ENCODE measurements at regions not wholly inside any gene's neighbourhood (a gene's known extent, or its start where the extent isn't known, plus 50 kb on each side); places are given as distances from the start of the nearest gene placed in this dataset.
A peak's percentile ranks its signal among the peaks of the same experiment; 100 is the strongest.
"Not testable (repeated sequence)": the region's sequence is repeated elsewhere in the genome, so short reads cannot be mapped to it uniquely, and the experiment has no call there.

DNA sequence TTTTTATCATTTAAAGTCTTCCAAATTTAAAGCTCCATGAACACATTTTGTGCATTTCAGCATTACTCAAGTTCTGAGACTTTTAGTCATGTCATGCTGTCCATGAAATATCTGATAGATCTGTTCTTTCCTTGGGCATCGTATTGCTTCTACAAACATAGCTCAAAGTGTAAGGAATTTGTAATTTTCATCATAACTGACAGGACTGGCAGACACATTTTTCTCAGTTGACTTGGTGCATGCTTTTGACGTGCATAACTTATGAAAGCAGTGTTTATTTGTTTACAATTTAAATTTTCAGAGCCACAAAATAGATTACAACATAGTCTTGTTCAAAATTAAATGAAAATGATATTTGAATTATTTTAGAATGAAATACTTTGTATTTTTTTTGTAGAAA is 812.1 kb upstream of the NOVA1 start:
- no peak for DNase-seq

DNA sequence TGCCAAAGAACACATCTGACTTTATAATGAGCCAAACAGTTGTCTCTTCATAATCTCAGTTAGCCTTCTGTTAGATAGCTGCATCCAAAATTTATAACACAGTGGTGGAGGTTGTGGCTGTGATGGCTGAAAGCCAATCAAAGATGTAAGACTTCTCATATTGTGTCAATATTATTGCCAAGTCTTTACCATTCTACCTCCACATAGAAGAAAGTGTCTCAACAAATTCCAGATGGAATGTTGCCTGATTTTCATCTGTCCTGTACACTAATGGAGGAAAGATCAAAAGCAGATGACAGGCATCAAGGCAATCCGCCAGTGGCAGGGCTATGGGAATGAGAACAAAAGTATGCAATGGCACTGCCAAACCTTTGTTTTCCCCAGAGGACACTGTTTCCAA is 813.1 kb upstream of the NOVA1 start:
- DNase-seq, result no peak

DNA sequence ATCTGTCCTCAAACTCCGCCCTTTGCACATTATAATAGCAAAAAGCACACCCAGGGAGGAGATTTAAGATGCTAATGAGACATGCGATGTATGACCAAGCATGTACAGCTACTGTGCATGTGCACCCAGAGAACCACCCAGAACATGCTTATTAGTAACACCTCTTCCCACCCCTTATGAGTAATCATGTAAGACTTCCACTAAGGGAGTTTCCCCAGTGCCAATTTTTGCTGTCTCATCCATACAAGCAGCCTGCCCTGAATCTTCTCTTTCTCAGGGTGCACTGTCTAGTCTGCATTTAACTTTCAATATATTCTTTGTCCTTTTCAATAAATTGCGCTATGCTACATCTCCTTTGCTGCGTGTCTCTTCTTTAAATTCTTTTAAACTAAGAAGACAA is 830.0 kb upstream of the NOVA1 start:
- no peak for DNase-seq

DNA sequence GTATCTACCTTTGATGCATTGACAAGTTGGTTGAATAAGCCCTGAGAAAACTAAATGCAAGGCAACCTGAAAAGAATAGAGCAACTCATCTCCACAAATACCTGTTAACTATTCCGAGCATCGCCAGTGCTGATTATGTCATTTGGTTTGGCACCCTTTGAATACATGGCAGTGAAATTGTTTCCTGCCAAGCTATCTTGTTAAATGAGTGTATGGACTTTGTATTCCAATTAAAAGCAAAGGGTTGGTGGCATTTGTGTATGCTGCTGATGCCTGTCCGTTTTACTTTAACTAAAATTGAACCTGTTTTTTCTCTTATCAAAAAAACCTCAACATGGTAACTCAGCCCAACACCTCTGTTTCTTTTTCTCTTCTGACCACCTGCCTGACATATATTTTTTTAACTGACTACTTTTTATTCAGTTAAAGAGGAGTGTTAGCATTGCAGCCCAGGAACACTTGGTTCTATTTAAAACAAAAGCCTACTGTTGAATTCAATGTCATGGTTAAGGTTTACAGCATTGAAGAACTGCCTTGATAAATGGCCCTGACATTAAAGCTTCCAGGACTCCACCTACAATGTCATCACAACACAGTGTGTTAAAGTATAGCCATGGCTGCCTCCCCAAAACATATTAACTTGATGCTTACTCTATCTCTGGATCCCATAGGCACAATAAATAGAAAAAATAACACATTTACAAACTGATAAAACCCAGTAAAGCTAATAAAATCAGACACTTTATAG is 838.3 kb upstream of the NOVA1 start:
- peak; percentile 10 for DNase-seq

DNA sequence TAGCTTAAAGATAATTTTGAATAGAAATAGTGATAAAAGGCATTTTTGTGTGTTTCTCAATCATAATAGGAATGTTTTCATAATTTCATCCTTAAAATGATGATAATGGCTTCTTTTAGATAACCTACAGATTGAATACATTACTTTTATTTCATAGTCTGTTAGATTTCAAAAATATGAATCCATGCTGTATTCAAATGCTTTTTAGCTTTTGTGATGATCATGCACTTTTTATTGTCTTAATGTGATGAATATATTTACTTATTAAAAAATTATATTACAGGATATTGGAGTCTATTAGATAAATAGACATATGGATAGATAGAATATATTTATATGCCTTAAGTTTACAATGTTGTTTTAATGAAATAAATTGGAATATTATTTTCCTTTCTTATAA is 886.8 kb upstream of the NOVA1 start:
- no peak for DNase-seq

DNA sequence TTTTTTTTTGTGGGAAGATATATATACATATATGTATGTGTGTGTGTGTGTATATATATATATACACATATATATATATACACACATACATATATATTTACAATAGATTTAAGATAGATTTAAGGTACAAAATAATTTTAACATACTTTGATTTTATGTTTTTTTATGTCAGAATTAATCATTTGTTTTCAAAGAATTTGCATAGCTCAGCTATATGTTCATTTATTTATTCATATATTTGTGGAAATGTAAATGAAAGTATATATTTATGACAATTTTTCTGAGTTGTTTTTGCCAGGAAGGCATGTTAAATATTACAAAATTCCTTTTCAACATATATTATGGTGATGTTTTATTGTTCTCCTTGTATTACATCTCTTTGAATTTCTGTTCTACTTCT is 887.4 kb upstream of the NOVA1 start:
- DNase-seq, result no peak

DNA sequence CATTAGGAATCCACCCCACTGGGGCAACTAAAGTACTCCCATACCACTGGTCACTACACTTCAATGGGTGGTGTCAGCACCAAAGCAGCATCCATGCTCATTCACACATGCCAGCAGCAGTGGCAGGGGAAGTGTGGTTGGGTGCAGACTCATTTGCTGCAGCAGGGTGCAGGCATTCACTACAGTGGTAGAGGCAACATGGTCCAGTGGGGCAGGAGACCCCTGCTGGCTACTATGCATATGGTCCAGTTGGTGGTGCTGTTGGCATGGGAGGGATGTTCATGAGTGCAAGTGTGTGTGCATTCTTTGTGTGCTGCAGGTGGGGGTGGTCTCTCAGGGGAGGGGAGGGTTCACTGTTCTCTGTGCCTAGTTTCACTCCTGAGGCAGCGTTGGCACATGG is 908.4 kb upstream of the NOVA1 start:
- no peak for DNase-seq

DNA sequence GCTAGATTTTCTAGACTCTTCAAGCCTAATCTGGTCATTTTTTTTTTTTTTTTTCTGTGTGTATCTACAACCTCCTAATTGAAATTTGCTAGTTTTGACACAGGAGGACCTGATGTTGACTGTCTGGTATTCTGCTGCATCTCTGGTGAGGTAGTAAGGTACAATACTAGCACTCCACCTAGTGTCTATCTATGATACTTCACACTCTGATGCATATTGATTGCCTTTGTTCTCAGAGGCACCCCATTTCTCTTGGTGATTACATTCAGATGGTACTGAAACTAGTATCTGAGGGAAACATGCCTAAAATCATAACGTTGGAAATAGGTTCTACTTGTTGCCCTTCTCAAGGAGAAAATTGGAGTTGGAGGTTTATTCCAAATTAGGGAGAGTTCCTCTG is 930.5 kb upstream of the NOVA1 start:
- DNase-seq, result peak; percentile 41

DNA sequence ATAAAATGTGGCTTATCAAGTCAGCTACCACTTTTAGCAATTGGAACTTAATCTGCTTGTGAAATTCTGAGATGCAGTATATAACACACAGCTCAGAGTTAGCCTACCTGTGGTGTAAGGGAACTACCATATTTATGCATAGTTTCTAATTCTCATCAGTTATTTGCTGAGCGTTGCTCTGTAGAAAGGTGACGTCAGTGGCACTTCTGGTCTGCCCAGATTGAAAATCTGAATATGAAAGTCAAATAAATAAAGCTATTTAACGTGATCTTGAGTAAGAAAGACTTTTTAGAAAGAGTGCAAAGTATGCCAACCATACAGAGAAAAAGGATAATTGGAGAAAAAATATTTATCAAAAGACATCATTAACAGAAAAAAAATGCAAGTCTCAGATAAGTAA is 938.9 kb upstream of the NOVA1 start:
- no peak for DNase-seq

DNA sequence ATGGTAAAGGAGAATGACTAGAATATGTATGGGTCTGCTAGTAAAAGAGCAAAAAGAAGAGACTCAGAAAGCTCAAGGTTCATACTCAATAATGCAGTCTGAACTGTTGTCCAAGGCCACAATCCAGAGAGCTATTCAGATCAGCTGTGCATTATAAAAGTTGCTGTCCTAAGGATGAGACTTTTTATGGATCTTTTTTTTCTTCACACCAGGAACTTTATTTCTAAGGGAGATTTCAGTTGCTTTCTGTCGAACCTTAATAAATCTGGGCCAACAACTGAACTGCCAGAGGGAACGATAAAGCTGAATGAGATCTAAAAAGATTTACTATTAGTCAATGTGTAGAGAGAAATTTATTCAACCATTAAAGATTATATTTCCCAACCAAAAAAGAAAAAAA is 948.3 kb upstream of the NOVA1 start:
- DNase-seq, result no peak

DNA sequence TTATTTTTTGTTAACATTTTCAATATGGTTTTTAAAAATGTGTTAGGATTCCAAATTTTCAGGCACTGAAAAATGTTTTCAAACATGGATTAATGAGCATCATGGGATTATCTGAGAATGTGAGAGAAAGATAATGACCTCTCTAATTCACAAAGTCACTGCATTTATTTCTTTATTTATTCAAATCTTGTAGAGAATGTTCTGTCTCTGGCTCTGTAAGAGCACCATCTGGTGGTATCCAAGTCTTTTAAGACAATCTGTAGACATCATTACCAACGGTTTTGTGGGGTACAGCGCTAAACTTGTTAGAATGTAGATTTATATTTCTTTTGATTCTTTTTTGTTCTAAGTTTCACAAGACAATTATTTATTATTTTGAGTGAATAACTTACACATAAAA is 956.0 kb upstream of the NOVA1 start:
- no peak for DNase-seq

DNA sequence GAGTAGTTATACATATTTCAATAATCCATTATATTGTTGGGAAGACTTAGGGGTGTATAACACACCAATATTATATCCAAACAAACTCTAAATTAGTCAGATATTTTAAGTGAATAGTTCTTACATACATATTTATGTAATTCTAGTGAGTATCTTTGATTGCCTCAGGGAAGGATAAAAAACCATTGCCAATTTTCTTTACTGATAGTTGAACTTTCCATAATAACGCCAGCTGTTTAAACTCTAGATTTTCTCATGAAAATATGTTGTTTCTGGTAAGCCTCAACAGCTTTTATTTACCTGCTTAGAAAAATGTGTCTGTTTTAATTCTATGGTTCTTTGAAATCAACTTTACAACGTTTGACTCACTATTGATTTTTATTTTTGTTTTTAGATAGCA is 959.6 kb upstream of the NOVA1 start:
- DNase-seq, result no peak

DNA sequence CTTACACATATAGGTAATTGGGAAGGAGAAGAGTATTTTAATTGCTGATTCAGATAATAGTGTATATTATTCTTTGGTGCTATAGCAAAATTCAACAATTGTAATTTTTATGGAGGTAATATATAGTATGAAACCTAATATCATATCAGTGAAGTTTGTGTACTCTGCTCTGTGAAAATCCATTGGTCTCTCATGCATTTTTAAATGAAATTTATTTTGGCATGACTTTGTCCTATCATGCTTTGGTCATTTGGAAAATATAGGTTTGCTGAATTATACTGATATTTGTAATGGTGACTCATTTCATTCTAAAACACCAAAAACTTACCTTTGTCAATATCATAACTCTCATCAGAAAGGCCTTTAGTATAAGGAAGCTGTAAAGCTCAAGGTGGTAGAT is 962.0 kb upstream of the NOVA1 start:
- no peak for DNase-seq

DNA sequence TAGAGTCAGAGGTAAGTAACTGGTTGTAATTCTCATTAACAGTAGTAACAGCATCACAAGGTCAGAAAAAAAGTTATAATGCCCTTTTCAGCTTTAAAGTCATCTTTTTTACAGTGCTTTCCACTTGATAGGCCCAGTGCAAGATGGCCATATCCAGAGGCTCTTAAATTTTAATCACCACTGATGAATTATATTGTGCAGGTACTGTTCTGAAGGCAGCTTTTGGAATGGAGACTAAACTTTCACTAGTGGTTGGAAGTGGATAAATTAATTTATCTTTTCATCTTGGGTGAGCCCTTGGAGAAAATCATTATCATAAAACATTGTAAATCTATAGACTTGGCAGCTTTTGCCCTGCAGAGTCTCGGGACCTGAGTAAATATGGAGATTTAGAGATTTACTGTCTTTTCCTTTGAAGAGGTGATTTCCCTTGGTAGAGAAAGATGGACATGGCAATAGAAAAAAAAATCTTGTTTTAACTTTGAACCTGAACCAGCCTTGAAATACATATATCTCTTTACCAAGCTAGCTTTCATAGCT is 969.1 kb upstream of the NOVA1 start:
- no peak for DNase-seq

DNA sequence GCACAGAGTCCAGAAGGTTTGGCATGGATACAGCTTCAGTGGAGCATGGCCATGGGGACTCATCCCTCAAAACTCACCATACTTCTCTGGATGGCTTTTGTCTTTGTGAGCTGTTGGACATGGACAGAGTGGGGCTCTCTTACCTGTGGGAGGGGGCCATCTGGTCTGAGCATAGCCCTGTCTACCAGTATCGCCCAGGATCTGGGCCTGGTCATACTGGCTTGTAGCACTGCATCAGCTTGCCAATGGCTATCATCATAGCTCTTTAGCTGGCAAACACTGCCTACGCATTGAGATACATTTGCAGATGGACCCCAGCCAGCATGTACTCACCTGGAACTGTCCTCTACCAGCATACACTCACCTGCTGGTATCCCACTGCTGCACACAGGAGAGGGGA is 975.2 kb upstream of the NOVA1 start:
- no peak for DNase-seq

DNA sequence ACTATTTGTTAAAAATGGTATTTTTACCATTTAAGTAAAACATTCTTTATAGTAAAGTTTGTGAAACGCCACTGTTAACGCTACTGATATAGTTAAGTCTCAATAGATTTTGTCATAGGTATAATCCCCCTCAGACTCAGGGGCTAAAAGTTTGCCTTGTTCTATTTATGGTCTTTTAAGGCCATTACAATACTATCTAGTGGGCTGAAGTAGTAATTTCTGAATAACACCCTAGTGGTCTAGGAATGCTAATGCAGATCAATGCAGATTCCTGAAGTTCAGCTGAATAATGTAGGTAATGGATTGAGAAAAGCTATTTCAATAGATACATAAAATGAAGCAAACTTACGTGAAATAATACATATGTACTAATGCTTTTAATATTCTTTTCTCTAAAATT is 989.3 kb upstream of the NOVA1 start:
- DNase-seq, result no peak

DNA sequence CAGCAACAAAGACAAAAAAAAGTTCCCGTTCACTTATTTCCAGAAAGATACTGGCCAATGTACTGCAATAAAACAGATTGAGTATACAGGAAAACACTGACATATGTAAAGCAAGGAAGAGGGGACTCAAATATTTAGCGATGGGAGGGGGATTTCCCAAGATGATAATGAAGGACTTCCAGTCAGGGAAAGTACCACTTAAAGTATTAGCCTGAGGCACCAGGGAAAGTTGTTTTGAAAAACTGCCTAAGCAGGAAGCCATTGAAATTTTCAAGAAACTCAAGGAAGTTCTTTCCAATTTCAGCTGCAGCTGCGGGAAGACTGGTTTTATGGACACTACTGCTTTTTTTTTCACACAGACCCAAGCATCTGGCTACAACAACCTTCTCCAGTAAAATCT is 1007.4 kb upstream of the NOVA1 start:
- DNase-seq, result no peak

DNA sequence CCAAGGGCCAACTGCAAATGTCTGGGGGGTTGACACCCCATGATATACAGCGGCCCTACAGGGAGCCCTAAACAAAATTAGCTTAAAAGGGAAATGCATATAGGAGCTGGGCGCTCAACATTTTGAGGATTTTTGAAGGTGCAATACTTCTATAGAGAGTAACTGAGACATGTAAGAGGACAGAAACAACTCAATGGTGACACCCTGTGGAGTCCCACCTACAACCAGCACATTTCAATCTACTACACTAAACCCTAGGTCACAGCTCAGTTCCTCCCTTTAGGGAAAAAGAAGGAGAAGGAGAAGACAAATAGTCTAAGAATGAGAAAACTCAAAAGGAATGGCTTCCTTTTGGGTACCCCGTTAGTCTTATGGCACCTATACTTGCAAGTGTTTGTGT is 1010.5 kb upstream of the NOVA1 start:
- DNase-seq, result no peak

DNA sequence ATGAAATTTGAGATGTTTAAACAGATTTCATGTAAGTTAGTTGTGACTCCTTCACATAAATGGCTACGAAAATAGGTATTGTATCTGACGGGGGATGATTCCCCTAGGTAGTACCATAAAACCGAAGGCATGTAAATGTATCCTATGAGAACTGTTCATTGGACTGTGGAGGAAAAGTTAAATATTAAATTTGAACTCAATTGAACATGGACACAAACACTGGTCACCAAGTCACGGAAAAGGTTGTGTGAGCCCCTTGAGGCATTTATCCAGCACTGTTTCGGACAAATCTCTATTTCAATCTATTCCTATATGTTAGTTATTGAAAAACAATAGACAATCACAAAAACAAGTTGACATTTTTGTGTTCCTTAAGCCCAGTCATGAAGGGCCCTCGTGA is 1014.3 kb upstream of the NOVA1 start:
- DNase-seq, result no peak

DNA sequence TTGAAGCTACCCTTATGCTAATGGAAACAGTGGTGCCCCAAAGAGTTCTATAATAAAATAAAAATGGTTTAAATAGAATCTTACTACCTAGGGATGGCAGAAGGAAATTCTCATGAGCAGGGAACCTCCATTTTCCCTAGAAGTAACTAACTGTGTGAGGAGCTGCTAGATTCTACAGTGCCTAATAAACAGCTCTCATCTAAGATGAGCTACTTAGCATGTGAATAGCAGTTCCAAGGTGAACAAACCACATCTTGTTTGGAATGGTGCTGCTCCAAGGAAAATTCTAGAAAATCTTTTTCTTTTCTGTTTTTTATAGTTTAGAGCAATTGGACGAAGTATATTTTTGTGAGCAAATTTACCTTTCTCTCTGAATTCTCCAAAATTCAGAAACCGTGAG is 1015.3 kb upstream of the NOVA1 start:
- DNase-seq, result no peak

DNA sequence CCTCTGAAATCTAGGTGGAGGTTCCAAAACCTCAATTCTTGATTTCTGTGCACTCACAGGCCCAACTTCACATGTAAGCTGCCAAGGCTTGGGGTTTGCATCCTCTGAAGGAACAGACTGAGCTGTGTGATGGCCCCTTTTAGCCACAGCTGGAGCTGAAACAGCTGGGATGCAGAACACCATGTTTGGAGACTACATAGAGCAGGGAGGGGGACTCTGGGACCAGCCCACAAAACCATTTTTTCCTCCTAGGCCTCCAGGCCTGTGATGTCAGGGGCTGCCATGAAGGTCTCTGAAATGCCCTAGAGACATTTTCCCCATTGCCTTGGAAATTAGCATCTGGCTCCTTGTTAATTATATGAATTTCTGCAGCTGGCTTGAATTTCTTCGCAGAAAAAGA is 1025.9 kb upstream of the NOVA1 start:
- DNase-seq, result no peak

DNA sequence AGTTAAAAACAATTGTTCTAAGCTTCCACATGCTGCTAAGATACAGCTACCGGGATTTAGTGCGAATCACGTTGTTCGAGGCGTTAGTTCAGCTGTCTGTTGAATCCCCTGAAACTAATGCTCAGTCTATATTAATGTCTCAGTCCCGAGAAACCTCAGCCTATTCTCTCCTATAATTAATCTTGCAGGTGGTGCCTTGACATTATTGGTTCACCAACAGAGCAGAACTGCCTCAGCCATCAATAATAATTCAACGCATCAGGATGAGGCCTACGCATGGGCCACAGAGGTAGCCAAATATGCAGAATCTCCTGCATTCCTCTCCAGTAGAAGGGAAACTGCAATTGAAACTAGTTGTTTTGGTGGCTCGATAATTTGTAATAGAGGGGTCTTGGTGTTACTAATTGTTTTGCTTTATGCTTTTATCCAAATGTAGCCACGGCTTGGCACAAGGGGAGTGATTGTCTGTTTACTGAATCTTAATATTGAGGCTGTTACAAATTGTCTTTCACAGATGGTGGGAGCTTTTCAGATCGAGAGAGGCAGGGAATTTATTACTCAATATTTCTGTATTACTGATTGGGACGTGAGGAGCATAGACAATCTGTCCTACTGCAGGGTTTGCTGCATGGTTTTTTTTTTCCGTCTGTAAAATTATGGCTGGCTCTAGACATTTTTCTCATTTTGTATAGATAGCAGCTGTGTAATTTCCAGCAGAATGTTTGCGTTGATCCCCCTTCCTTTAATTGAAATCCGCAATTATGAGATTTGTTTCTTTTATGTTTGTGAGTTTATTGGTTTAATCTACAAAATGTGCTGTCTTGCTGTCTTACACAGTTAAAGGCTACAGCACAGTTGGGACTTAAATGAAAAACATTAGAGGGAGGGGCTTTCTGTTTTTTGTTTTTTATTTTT is 1036.5 kb upstream of the NOVA1 start:
- DNase-seq, result no peak

DNA sequence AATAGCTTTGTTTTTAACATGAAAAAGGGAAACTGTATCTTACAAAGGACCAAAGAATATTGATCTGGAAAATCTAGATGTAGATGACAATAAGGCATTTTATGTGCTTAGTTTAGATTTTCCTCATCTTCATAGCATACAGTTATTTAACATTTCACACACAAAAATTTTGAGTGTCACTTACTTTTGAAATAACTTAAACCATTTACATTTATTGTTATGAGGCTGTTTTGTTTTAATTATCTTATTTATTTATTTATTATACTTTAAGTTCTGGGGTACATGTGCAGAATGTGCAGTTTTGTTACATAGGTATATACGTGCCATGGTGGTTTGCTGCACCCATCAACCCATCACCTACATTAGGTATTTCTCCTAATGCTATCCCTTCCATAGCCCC is 1042.9 kb upstream of the NOVA1 start:
- not testable (repeated sequence) for DNase-seq

DNA sequence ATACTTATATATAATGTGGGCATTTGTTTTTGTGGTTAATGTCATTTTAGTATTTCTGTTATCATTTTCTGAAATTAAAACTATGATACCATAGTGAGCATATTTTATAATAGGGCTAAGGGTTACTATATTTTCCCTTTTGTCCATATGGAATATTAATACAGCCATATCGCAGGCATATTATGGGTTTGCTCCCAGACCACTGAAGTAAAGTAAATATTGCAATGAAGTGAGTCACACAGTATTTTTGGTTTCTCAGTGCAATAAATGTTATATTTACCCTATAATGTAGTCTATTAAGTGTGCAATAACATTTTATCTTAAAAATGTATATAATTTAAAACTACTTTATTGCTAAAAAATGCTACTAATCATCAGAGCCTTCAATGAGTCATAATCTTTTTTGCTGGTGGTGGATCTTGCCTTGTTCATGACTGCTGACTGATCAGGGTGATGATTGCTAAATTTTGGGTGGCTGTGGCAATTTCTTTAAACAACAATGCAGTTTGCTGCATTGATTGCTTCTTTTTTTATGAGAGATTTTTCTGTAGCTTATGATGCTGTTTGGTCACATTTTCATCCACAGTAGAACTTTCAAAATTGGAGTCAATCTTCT is 1044.5 kb upstream of the NOVA1 start:
- no peak for DNase-seq

Measured in NCI-H345 (cell line).